Fibroblast of skin of left biceps (primary cell): ENCODE measurements at regions not wholly inside any gene's neighbourhood (a gene's known extent, or its start where the extent isn't known, plus 50 kb on each side); places are given as distances from the start of the nearest gene placed in this dataset.
"Not testable (repeated sequence)": the region's sequence is repeated elsewhere in the genome, so short reads cannot be mapped to it uniquely, and the experiment has no call there.

Experiments used
- DNase-seq, 2 experiments: peaks; one replicate each; pipeline ENCODE4 v3.0.0-alpha.2; 2013; ENCODE audit warnings: low read depth in 2 of 2

- no peak for DNase-seq
Measured at GRCh38 chr3:194946091-194946490, 260.4 kb downstream of the FAM43A start.

GRCh38 chr3:194949592-194949991 lies 263.9 kb downstream of the FAM43A start:
- DNase-seq = no peak

- no peak for DNase-seq
Measured at GRCh38 chr3:194950906-194951628, 265.4 kb downstream of the FAM43A start.

- DNase-seq = not testable (repeated sequence)
Measured at GRCh38 chr3:194951629-194951920, 265.9 kb downstream of the FAM43A start.

- no peak for DNase-seq
Measured at GRCh38 chr3:194951931-194952582, 266.4 kb downstream of the FAM43A start.

GRCh38 chr3:194952841-194953241 lies 267.2 kb downstream of the FAM43A start:
- DNase-seq = no peak

GRCh38 chr3:194953291-194953690 lies 267.6 kb downstream of the FAM43A start:
- no peak for DNase-seq

- DNase-seq = no peak
Measured at GRCh38 chr3:194955546-194955945, 269.9 kb downstream of the FAM43A start.

GRCh38 chr3:194955979-194956696 lies 270.5 kb downstream of the FAM43A start:
- DNase-seq = no peak

GRCh38 chr3:194956697-194957396 lies 271.2 kb downstream of the FAM43A start:
- DNase-seq = no peak

GRCh38 chr3:194957743-194958240 lies 272.1 kb downstream of the FAM43A start:
- DNase-seq = no peak

- no peak for DNase-seq
Measured at GRCh38 chr3:194959217-194959616, 273.5 kb downstream of the FAM43A start.

- DNase-seq = not testable (repeated sequence)
Measured at GRCh38 chr3:194959666-194960065, 274.0 kb downstream of the FAM43A start.

GRCh38 chr3:194960446-194961032 lies 274.9 kb downstream of the FAM43A start:
- no peak for DNase-seq

- DNase-seq = no peak
Measured at GRCh38 chr3:194961149-194961548, 275.5 kb downstream of the FAM43A start.

GRCh38 chr3:194961571-194961970 lies 275.9 kb downstream of the FAM43A start:
- DNase-seq = no peak

- DNase-seq = no peak
Measured at GRCh38 chr3:194962056-194962455, 276.4 kb downstream of the FAM43A start.

- no peak for DNase-seq
Measured at GRCh38 chr3:194964809-194965208, 279.1 kb downstream of the FAM43A start.

GRCh38 chr3:194967151-194968117 lies 281.8 kb downstream of the FAM43A start:
- no peak for DNase-seq

GRCh38 chr3:194970066-194970465 lies 284.4 kb downstream of the FAM43A start:
- DNase-seq = no peak

- DNase-seq = no peak
Measured at GRCh38 chr3:194971009-194971408, 285.3 kb downstream of the FAM43A start.
